AG04449 (cell line): ENCODE measurements at regions not wholly inside any gene's neighbourhood (a gene's known extent, or its start where the extent isn't known, plus 50 kb on each side); places are given as distances from the start of the nearest gene placed in this dataset.
"Not testable (repeated sequence)": the region's sequence is repeated elsewhere in the genome, so short reads cannot be mapped to it uniquely, and the experiment has no call there.

Source experiments
- CTCF ChIA-PET: fragments of 350-600 bp; formaldehyde crosslinking; extraction: SDS; loops from one replicate; lab custom pipeline; 2021; ENCODE audit warnings: antibody characterized with exemption; lab: Yijun Ruan, JAX
- POLR2A ChIA-PET: fragments of 400-600, 350-600 bp; formaldehyde crosslinking; extraction: SDS; loops from one replicate; lab custom pipeline; 2020; ENCODE audit warnings: antibody characterized with exemption, inconsistent platforms; lab: Yijun Ruan, JAX
- DNase-seq: peaks from one replicate; pipeline ENCODE4 v3.0.0-alpha.2; 2010; ENCODE audit warnings: low read depth, low spot score
- H3K4me3 ChIP-seq: 2 replicates; pipeline ENCODE4 v1.5.1; 2011; ENCODE audit warnings: low read depth, mild to moderate bottlenecking, control low read depth, low read length
- CTCF ChIP-seq: IDR thresholded peaks from one replicate; pipeline ENCODE4 v1.5.1; 2011; ENCODE audit warnings: mild to moderate bottlenecking, moderate library complexity, low read length, control low read depth, inconsistent platforms; ENCODE audit not compliant: insufficient read depth; ENCODE audit errors: missing control alignments

GRCh38 chr6:27720607-27721580 is 191.3 kb downstream of the OR2B2 start:
- no peak for DNase-seq
- POLR2A ChIA-PET = no interaction called here
- TF ChIP-seq CTCF = no peak
- no peak overlapping the region for H3K4me3 ChIP-seq
- CTCF ChIA-PET = no interaction called here

- H3K4me3 ChIP-seq, DNase-seq, POLR2A ChIA-PET, CTCF ChIA-PET: not testable (repeated sequence)
Observed at GRCh38 chr6:27719039-27719438, 193.2 kb downstream of the OR2B2 start.

GRCh38 chr6:27706431-27706830 is 205.8 kb downstream of the OR2B2 start:
- no peak for TF ChIP-seq CTCF
- CTCF ChIA-PET = no interaction called here
- POLR2A ChIA-PET = no interaction called here

GRCh38 chr6:27700337-27700736 is 211.9 kb downstream of the OR2B2 start:
- no peak for TF ChIP-seq CTCF
- H3K4me3 ChIP-seq = no peak overlapping the region
- DNase-seq = no peak
- ChIA-PET CTCF (no interaction called here), POLR2A (no interaction called here)

More at GRCh38 chr6:27706431-27706830, 205.8 kb downstream of the OR2B2 start:
- DNase-seq = no peak
- H3K4me3 ChIP-seq = no peak overlapping the region

- ChIA-PET CTCF (no interaction called here), POLR2A (no interaction called here)
- no peak overlapping the region for H3K4me3 ChIP-seq
- no peak for TF ChIP-seq CTCF
- DNase-seq = no peak
Observed at GRCh38 chr6:27694547-27694874, 217.7 kb downstream of the OR2B2 start.

- DNase-seq = no peak
- ChIA-PET POLR2A (no interaction called here), CTCF (no interaction called here)
- TF ChIP-seq CTCF = no peak
- peak overlapping the region; percentile 41 for H3K4me3 ChIP-seq
Observed at GRCh38 chr6:27693766-27694546, 218.2 kb downstream of the OR2B2 start.

GRCh38 chr6:27692133-27692532 is 219.2 kb upstream of the ZNF184 start:
- POLR2A ChIA-PET, CTCF ChIA-PET, DNase-seq, H3K4me3 ChIP-seq: not testable (repeated sequence)
